ENCODE measurements at regions not wholly inside any gene's neighbourhood (a gene's known extent, or its start where the extent isn't known, plus 50 kb on each side); places are given as distances from the start of the nearest gene placed in this dataset.
A peak's percentile ranks its signal among the peaks of the same experiment; 100 is the strongest.
"Not testable (repeated sequence)": the region's sequence is repeated elsewhere in the genome, so short reads cannot be mapped to it uniquely, and the experiment has no call there.

DNA sequence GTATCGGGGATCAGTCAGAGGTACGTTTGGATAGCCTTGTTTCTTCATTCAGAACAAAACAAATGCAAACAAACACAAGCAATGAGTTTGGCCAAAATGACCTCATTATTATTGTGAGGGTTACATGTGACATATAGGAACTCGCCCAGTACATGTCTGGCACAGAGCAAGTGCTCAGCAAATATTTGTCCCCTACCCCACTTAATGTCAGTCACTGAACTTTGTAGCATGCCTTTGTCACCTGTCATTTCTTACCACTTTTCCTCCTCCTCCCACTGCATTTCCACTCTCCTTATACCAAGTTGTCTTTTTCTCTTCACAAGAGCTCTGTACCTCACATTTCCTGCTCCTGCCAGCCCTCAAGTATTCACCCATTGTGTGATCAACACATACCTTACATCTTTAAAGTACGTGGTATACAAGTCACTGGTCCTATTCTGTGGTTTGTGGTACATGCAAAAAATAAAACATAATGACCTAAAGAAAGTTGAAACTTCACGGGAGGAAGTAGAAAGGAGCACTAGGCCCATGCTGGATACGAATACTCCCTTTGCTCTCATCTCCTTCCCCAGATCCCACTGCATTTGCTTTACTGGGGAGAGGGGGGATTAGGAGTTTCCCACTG is 236.0 kb downstream of the INHBA start:
- no peak for DNase-seq (ENCODE audit: low spot score)

DNA sequence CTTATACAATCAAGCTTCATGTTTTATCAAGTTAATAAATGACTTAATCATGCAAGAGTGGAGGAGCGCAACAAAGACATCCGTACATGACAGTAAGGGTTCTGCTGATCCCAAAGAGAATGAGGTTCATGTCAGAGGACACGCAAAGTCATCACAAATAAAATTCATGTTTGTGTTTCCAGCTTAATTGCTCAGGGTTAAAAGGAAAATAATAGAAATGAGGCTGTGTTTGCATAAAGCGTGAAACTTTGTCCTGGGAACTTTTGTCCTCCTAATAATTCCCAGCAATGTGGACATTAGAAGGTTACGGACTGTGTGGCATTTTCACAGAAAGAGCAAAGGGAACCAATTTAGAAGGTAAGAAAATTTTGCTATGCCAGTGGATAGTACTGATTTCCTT is 237.3 kb downstream of the INHBA start:
- DNase-seq (ENCODE audit: low spot score): no peak

DNA sequence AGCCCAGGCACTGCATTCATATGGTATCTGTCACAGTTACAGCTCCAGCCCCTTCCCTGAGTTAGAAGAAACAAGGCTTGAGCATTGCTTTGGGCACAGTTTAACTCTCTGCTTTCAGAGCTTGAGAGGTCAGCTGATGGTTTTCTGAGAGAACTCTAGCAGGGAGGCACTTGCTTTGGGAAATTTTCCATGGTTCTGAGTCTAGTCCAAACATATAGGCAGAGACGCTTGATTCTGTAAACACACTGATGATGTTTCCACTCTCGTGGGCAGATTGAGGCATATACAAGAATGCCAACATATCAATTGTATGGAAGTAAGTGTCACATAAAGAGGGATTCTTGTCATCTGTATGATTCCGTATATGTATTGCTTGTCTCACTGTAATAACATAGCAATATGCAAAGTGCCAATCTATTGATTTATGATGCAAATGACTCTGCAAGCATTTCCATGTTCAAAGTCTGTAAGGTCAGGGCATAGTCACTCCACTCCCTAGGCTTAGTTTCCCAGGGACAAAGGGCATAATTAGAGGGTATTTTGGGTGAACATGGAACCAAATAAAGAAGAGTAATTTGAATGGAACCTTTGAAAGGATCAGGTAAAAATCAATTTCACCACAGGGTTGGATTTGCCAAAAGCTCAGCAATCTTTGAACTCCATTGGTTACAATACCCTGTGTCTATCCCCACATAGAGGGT is 239.0 kb downstream of the INHBA start:
- no peak for DNase-seq (ENCODE audit: low spot score)

DNA sequence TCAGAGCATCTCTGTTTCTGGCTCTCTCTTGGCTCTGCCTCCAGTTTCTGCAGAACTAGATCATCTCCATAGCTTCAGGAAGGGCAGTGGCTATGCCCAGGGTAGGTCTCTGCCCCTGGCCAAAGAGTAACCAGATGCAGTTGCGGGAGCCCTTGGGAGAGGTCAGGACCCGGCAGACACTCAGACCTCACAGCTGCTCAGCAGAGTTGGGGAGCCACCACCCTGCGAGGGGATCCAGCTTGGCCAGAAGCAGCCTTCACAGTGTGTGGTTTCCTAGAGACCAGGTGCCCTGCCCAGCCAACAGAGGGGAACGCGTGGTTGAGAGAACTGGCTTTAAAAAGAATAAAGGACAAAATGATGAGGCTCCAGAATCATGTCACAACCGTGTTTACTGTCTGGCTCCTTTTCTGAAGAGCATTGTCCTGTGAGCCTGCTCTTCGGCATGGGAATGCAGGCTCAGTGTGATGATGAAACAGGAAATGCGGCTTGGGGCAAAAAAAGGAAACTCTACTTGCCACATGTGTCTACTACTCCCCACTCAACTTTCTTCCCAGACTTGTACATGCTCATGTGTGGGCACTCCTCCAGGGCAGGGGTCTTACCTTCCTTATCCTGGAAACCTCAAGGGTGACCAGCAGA is 243.1 kb downstream of the INHBA start:
- DNase-seq (ENCODE audit: low spot score): no peak

DNA sequence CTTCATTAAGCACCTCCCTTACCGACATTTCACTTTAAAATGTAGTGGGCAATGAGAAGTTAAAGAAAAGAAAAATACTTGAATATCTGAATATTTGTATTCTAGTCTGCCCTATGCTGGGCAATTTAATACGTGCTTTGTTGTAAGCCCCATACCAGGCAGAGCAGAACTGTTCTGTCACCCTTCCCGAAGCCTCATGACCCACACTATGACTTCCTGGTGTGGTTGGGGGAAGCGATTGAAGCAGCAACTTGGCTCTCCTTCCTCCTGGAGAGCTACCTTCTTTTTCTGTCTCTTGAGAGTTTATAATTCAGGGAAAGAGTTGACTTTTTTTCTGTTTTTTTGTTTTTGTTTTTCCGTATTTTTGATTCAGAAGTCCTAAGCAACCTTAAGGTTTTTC is 243.7 kb downstream of the INHBA start:
- no peak for DNase-seq (ENCODE audit: low spot score)

DNA sequence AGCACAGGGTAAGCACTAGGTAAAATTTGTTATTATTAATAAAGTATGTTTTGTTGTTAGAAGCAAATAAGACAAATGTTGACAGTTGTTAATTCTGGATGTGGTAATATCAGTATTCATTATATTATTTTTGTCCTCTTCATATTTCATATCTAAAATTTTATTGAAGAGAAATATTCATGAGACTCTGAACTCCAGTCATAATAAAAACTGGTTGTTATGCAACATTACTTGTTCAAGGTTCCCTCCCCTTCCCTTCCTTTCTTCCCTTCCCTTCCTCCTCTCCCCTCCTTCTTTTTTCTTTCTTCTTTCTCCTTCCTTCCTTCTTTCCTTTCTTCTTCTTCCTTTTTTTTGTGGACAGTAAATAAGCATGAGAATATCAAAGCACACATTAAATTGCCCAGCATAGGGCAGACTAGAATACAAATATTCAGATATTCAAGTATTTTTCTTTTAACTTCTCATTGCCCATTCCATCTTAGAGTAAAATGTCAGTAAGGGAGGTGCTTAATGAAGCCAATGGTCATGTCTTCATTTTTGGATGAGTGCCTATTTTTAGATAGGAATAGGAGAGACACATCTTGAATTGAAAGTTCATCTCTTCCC is 245.0 kb downstream of the INHBA start:
- no peak for DNase-seq (ENCODE audit: low spot score)

DNA sequence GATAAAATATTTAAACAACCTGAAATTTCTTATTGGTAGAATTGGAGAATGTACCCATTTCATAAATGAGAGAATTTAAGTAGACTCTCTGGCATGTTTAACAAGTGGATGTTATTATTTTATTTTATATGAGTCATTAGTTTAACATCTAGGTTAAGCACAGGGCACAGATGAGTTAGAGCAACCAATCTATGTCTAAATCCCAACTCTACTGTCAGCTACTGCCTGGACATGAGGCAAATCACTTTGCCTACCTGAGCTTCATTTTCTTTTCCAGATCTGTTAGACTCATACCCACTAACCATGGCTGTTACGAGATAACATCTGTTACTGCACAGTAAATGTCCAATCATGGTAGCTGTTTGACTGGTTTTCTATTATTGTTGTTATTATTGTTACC is 251.1 kb downstream of the INHBA start:
- DNase-seq (ENCODE audit: low spot score): peak; percentile 28

DNA sequence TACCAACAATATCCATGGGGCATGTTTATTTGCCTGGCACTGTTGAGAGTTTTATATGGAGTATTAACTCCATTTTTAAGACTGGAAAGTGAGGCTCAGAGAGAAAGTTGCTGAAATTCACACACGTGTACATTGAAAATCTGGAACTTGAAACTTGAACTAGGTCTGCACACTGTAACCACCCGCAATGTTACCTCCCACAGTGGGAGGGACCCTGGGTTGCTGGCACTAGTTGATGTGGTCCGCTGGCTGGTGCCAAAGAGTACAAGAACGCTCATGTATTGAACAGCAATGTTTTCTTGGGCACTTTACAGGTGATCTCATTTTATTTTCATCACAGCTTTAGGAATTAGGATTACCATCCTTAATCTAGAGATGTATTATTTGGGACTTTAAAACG is 253.2 kb downstream of the INHBA start:
- no peak for DNase-seq (ENCODE audit: low spot score)

DNA sequence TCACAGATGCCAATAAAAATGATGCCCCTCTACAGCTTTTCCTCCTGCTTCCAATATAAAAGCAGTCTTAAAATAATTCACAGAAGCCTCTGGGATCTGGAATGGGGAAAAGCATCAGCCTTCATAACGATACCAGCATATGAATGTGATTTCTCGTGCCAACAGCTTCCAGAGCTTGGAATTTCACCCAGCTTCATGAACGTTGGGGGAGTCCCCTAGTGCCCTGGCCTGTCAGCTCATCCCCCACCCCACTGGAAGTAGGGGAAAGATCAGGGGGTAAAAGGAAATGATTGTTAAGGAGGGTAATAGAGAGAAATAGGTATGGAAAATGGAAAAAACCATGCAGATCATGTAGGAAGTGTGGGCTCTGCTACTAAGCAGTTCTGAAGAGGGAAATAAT is 253.6 kb downstream of the INHBA start:
- DNase-seq (ENCODE audit: low spot score): no peak

DNA sequence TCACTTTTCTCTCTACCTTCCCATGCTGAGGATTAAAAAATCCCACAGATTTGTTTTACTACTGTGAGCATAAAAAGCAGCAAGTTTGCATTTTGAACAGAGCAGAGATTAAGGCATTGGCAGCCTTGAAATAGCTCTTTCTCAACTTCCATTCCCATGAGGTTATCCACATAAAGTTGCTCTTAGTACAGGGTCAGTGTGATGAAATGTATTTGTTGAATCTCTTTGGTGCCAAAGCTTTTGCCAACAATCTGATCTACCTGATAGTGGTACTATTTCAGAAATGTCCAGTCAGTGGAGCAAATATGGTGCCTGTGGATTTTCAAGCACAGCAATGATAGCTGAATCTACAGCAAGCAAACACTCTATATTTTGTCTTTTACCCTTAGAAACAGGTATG is 254.8 kb downstream of the INHBA start:
- DNase-seq (ENCODE audit: low spot score): peak; percentile 21

DNA sequence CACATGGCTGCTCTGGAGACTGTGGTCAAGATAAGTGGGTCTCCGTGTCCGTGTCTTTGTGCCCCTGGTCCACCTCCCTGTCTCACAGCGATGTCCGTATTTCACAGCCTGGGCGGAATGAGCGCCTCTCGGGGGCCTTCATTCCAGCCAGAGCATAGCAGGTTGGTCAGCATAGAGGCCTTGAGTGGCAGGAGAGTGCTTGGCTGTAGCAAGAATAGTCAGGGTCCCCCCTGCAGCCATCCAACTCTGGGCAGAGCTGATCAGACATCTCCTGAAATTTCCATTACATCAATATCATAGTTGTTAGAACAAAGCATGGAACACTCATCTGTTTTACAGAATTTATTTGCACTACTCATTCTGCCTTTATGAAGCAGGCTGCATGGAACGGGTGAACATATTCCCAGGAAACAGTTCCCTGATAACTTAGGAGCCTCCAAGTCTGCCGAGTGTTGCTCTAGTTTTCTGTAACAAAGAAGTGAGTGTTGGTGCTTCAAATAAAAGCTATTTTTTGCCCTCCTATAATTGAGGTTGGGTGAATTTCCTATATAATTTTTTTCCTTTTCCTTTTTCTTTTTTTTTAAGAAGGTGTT is 255.3 kb downstream of the INHBA start:
- no peak for DNase-seq (ENCODE audit: low spot score)

DNA sequence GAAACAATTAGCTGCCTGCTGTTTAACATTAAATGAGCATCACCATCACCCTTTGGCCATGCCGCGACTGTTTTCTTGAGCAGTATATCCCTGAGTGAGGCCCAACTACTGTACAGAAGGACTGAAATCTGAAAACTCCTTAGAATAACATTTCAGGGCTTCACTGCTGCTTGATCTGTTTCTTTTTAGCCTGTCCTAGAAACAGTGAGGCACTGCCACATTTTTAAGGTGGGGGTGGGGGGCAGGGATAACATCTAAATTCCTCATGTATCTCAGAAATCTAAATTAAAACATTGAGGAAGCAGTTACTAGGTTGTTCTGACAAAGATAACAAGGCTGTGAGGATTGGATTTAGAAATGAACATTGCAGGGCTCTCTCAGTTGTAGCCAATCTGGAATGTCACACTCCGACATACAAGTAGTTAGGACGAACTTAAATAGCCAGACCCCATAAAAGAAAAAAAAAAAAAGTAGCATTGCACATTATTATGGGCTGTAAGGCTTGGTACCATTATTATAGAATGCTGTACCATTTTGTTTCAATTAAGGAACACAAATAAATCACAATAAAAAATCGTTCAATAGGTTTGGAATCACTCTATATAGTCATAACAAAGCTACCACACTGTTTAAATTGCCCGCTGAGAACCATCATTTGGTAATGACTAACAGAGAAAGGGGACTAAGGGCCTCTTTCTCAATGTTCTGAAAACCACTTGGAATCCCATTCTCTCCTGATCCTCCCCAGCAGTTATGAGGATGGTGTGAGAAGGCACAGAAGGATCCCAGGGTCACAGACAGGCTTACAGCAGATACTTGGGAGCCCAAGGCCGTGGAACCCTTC is 256.1 kb downstream of the INHBA start:
- no peak for DNase-seq (ENCODE audit: low spot score)

DNA sequence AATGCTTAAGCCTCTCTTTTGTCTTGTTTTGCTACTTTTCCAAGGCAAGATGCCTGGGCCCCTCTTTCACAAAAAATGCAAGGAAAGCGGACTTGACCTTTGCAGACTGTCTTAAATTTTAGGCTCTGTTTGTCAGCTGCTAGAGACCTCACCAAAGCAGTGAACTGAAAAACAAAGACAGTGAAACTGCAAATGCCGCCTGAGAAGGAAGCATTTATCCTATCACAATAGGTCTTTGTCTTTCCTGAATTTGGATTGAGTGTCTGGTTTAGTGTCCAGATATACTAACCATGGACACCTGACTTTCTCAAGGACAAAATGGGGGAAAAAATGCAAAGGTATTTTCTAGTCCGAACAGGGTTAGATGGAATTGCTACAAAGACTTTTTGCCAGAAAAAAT is 256.9 kb downstream of the INHBA start:
- DNase-seq (ENCODE audit: low spot score): no peak

DNA sequence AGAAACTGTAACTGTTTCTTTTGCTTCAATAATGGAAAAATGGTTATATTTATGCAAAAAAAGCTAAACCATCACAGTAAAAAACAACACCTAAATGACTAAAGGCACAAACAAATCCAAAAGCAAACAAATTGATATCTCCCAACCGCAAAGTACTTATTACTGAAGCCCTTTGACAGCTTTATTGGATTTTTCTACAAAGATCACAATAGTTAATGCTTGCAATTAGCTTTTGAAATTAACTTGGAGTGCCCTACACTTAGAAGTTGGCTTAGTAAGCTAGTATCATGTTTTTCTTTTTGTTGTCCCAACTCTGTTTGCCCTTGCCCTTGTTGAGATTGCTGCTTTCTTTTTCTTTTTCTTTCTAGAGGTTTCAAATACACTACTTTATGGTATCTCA is 257.5 kb downstream of the INHBA start:
- no peak for DNase-seq (ENCODE audit: low spot score)

DNA sequence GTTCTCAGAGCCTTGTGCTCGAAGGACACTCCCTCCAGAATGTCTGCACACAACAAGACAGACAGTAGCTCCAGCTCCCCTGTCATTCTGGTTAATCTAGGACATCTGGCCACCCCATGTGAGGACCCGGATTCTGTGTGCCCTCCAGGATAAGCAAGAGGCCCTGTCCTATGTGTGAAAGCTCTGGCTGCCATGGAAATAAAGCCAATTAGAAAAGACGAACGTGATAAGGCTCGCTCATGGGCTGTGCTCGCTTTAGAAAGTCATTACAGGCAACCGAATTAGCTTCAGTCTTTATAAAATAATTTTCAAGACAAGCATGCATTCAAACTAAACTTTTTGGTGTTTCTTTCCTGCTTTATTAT is 263.4 kb downstream of the INHBA start:
- no peak for DNase-seq (ENCODE audit: low spot score)

DNA sequence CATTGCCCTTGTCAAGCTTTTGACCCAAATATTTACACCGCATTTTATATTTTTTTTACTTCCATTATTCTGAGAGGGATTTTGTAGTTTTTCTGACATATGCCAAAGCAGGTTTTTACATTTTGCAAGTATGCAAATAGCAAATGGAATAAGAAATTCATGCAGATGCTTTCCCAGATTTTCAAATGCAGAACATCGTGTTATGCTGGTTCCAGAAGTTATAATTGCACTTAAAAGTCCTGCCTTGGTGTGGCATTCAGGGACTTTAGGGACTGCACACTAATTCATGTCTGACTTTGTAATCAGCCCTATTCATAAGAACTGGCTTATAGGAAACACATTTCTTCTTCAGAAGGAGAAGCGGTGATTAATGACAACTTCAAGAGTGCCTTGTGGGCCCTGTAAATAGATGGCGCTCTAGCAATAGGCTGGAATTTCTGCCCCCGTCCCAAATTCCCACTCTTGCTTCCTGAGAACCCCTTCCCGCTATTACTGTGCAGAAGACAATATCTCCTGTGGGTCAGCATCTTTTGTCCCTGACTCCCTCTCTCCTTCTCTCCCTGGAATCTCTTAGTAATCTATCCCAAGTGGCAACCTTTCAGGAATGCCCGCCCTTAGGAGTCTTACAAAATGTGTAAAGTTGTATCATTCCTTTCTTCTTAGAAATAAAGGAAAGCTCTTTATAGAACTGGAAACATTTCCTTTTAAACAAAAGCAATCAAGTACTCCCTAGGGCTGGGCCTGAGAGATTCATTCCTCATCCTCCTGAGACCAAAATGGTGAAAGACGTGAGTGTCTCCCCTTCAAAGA is 264.0 kb downstream of the INHBA start:
- DNase-seq (ENCODE audit: low spot score): no peak

DNA sequence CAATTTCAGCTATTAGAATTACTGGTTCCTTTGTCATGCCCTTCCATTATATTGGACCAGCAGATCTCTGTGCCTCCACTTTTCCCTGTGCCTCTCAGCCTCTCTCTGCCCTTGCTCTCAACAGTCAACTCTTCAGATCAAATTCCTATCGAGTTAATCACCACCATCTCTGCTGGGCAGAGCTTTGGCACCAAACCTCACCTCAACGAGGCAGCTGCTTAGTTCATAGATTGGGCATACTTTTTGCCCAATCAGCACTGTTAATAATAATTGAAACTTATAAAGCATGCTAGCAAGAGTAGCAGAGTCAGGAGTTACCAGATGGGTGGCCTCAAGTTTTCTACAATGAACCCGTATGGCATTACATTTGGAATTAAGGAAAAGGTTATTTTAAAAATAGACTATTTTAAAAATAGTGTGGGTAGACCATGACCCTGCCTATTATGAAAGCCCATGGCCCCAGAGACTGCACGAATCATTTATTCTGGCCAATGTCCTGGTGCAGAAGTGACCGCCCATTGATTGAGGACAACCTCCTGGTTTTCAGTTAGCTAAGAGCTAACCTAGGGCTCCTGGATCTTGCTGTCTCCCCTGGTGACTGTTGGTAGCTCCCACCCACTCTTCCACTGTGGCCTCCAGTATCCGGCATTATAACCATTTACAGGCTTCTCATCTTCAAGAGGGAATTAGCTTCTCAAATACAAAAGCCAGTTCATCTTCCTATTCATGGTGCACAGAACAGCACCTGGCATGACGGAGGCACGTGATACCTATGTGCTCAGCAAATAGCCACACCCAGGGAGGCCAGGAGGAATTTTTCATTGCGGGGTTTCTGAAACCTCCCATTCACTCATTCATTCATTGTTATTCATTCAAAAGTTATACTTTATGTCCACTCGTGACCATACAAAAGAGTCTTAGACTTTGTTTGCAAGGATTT is 265.4 kb downstream of the INHBA start:
- peak; percentile 21 for DNase-seq (ENCODE audit: low spot score)

DNA sequence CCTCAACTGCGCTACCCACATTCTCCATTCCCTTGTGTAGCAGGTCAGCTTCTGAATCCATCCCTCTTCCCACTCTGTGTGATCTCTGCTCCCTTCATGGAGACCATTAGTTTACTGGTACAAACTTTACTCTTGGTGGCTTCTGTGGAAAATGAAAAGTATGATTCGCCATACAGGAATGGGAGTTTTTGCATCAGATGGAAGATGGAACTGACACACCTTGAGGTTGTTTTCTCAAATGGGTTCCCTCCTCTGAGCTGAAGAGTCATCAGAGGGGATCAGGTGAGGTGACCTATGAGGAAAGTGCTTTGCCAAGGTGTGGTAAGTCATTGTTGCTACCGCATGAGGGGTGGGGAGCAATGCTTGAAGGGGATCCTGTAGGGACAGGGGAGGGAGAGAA is 266.8 kb downstream of the INHBA start:
- no peak for DNase-seq (ENCODE audit: low spot score)

DNA sequence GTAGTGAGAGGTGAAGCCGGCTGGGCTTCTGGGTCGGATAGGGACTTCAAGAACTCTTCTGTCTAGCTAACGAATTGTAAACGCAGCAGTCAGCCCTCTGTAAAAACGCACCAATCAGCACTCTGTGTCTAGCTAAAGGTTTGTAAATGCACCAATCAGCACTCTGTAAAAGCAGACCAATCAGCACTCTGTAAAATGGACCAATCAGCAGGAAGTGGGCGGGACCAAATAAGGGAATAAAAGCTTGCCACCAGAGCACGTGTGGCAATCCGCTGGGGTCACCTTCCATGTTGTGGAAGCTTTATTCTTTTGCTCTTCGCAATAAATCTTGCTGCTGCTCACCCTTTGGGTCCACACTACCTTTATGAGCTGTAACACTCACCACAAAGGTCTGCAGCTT is 267.9 kb downstream of the INHBA start:
- not testable (repeated sequence) for DNase-seq (ENCODE audit: low spot score)

DNA sequence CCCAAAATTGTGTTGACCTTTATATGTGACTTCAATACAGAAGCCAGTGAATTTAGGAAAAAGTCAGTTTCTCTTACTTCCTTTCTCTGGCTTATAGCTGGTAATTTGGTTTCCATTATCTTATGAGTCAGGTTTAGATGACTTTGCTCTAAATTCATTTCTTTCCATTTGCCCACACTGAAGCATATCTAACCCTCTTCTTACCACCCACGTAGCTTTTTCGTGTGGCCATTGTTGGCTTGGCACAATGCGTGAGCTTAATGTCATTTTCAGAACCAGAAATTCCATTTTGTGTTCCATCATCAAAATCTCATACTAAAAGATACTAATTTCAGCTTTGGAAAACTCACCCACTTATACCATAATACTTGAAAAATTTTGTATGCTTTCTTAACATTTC is 271.2 kb downstream of the INHBA start:
- DNase-seq (ENCODE audit: low spot score): no peak

Measured in AG20443 (cell line).